ENCODE measurements at regions not wholly inside any gene's neighbourhood (a gene's known extent, or its start where the extent isn't known, plus 50 kb on each side); places are given as distances from the start of the nearest gene placed in this dataset.

DNA sequence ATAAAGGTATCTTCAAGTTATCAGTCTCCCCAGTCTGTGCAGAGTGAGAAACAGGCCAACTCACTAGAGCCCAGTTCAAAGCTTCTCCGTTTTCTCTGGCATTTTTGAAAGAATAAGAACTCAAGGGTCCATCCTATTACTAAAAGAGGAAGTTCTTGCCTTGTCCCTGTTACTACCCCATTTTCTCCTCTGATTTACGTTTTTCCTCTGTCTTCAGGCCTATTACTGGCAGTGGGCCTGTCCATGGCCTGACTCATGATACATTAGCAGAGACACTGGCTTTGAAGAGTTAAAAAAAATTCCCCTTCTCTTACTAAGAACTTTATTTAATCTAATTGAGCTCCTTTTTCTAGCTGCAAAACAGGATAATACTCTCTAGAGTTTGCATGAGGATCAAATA, 624.0 kb upstream of the KLF4 start:
- peak overlapping the region in 1 of 2 donors; percentile 19 for H3K4me3 Mint-ChIP-seq
- Histone ChIP-seq H3K36me3 (replicated peaks in 1 of 2; ENCODE audit: control insufficient read depth in 1 of 2, insufficient read depth in 2 of 2, low read length in 2 of 2) (no peaks in the 10 kb centered on the region), H3K79me2 (ENCODE audit: insufficient read depth, low read length) (no peaks in the 10 kb centered on the region), H3K4me2 (replicated peaks; ENCODE audit: extremely low read depth, low read length, poor library complexity, severe bottlenecking) (no peak overlapping the region), H2AFZ (ENCODE audit: insufficient read depth, low read depth, low read length, poor library complexity, severe bottlenecking) (no peak overlapping the region), H3K9me3 (replicated peaks in 1 of 2; ENCODE audit: control insufficient read depth in 1 of 2, insufficient read depth in 1 of 2, low read length in 2 of 2) (no peaks in the 10 kb centered on the region), H3K4me3 (replicated peaks in 1 of 3; ENCODE audit: low read depth in 2 of 3, low read length in 3 of 3) (no peak overlapping the region), H3K27me3 (ENCODE audit: control insufficient read depth in 2 of 2, insufficient read depth in 2 of 2, low read length in 2 of 2) (no peaks in the 10 kb centered on the region), H3K4me1 (ENCODE audit: control insufficient read depth in 1 of 2, insufficient read depth in 2 of 2, low read length in 2 of 2) (peaks cover 13 to 16% of the 10 kb centered on the region in 2 donors), H3K9ac (ENCODE audit: insufficient read depth, low read length, poor library complexity, severe bottlenecking) (no peak overlapping the region), H4K20me1 (ENCODE audit: insufficient read depth, low read length) (no peaks in the 10 kb centered on the region), H3K27ac (ENCODE audit: low read depth in 1 of 2, low read length in 2 of 2) (peak overlapping the region in 1 of 2 donors; percentile 27)
- DNase-seq, result peak; percentile 56 to 80 (median 70)
- no peaks in the 10 kb centered on the region for H3K36me3 Mint-ChIP-seq
- no CpG with 5 or more reads among the region's 2 CpGs for WGBS (ENCODE audit: insufficient coverage)
- intact Hi-C loops (cut with micrococcal nuclease), result no loop called here
- H3K27me3 Mint-ChIP-seq (ENCODE audit: low read depth in 3 of 3), result peaks cover 0 to 2% (median 1%) of the 10 kb centered on the region in 3 donors
- H3K4me1 Mint-ChIP-seq, result peaks cover 12% of the 10 kb centered on the region
- TF ChIP-seq, protein P1, sequence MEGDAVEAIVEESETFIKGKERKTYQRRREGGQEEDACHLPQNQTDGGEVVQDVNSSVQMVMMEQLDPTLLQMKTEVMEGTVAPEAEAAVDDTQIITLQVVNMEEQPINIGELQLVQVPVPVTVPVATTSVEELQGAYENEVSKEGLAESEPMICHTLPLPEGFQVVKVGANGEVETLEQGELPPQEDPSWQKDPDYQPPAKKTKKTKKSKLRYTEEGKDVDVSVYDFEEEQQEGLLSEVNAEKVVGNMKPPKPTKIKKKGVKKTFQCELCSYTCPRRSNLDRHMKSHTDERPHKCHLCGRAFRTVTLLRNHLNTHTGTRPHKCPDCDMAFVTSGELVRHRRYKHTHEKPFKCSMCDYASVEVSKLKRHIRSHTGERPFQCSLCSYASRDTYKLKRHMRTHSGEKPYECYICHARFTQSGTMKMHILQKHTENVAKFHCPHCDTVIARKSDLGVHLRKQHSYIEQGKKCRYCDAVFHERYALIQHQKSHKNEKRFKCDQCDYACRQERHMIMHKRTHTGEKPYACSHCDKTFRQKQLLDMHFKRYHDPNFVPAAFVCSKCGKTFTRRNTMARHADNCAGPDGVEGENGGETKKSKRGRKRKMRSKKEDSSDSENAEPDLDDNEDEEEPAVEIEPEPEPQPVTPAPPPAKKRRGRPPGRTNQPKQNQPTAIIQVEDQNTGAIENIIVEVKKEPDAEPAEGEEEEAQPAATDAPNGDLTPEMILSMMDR (IDR thresholded peaks at IDR 0.05), result no peak
- peaks cover 0 to 5% (median 0%) of the 10 kb centered on the region in 7 donors for H3K9me3 Mint-ChIP-seq
- H3K27ac Mint-ChIP-seq, result peak overlapping the region in 5 of 7 donors; percentile 6 to 68 (median 60)

DNA sequence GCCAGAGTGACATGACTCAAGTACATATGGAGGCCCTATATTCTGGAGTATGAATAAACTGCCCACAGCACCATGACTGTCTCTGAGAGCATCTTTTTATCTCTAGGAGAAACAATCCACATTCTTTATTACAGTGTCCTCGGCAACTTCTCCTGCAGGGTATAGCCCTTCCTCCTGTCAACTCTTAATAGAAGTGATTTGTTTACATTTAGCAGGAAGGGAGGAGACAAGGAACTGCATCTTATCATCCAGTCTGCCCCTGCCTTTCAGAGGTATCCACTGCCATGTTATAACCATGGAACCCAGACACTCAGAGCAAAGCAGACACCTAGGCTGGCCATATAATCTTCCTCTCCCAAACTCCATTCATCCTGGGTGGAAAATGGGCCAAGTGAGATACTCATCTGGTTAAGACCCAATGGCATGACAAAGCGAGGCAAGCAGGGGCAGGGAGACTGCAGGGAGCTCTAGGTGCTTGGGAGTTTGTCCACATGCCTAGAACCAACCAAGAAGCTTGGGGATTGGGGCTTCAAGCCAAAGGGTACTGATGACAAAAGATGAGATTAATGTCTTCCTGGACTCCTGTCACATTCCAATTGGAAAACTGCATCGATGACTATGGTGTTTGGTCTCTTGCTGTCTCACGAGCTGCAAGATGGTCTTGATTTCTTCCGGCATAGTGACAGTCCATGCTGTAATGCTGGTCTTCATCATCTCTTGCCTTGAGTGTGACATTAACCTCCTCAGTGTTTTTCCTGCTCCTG, 620.5 kb upstream of the KLF4 start:
- Histone ChIP-seq H3K27ac (ENCODE audit: low read depth in 1 of 2, low read length in 2 of 2) (no peak overlapping the region), H3K4me1 (ENCODE audit: control insufficient read depth in 1 of 2, insufficient read depth in 2 of 2, low read length in 2 of 2) (peaks cover 13 to 16% of the 10 kb centered on the region in 2 donors), H3K36me3 (replicated peaks in 1 of 2; ENCODE audit: control insufficient read depth in 1 of 2, insufficient read depth in 2 of 2, low read length in 2 of 2) (no peaks in the 10 kb centered on the region), H3K4me3 (replicated peaks in 1 of 3; ENCODE audit: low read depth in 2 of 3, low read length in 3 of 3) (no peak overlapping the region), H3K27me3 (ENCODE audit: control insufficient read depth in 2 of 2, insufficient read depth in 2 of 2, low read length in 2 of 2) (no peaks in the 10 kb centered on the region), H2AFZ (ENCODE audit: insufficient read depth, low read depth, low read length, poor library complexity, severe bottlenecking) (no peak overlapping the region), H3K9ac (ENCODE audit: insufficient read depth, low read length, poor library complexity, severe bottlenecking) (no peak overlapping the region), H3K79me2 (ENCODE audit: insufficient read depth, low read length) (no peaks in the 10 kb centered on the region), H4K20me1 (ENCODE audit: insufficient read depth, low read length) (no peaks in the 10 kb centered on the region), H3K4me2 (replicated peaks; ENCODE audit: extremely low read depth, low read length, poor library complexity, severe bottlenecking) (no peak overlapping the region), H3K9me3 (replicated peaks in 1 of 2; ENCODE audit: control insufficient read depth in 1 of 2, insufficient read depth in 1 of 2, low read length in 2 of 2) (no peaks in the 10 kb centered on the region)
- intact Hi-C loops (cut with micrococcal nuclease), result no loop called here
- H3K4me3 Mint-ChIP-seq, result no peak overlapping the region
- H3K4me1 Mint-ChIP-seq, result peaks cover 12% of the 10 kb centered on the region
- H3K9me3 Mint-ChIP-seq, result peaks cover 0 to 2% (median 0%) of the 10 kb centered on the region in 7 donors
- TF ChIP-seq, protein P1 (IDR thresholded peaks at IDR 0.05), result no peak
- no peak overlapping the region for H3K27ac Mint-ChIP-seq
- no peaks in the 10 kb centered on the region for H3K36me3 Mint-ChIP-seq
- DNase-seq, result no peak
- 100% methylated on average over 4 of the region's 5 CpGs for WGBS (ENCODE audit: insufficient coverage)
- H3K27me3 Mint-ChIP-seq (ENCODE audit: low read depth in 3 of 3), result peaks cover 0 to 2% (median 0%) of the 10 kb centered on the region in 3 donors

Measured in CD14-positive monocyte (primary cell).